GM21737 (cell line): ENCODE measurements at regions not wholly inside any gene's neighbourhood (a gene's known extent, or its start where the extent isn't known, plus 50 kb on each side); places are given as distances from the start of the nearest gene placed in this dataset.

Experiments
- ATAC-seq: cut with Tn5 transposase; IDR thresholded peaks from one replicate; pipeline ENCODE4 v1.9.1; 2021; ENCODE audit warnings: mild to moderate bottlenecking, moderate library complexity; ENCODE audit not compliant: unreplicated experiment

GRCh38 chr11:123378096-123378495, 52.0 kb upstream of the GRAMD1B start:
- no peak for ATAC-seq

GRCh38 chr11:123377355-123377754, 52.7 kb upstream of the GRAMD1B start:
- ATAC-seq: no peak

- no peak for ATAC-seq
Measured at GRCh38 chr11:123375832-123376231, 54.2 kb upstream of the GRAMD1B start.

- ATAC-seq: no peak
Measured at GRCh38 chr11:123374622-123374968, 55.5 kb upstream of the GRAMD1B start.

GRCh38 chr11:123373754-123374621, 56.1 kb upstream of the GRAMD1B start:
- ATAC-seq: no peak

GRCh38 chr11:123371506-123372297, 58.4 kb upstream of the GRAMD1B start:
- no peak for ATAC-seq

GRCh38 chr11:123366924-123367323, 63.1 kb upstream of the GRAMD1B start:
- no peak for ATAC-seq

GRCh38 chr11:123365955-123366354, 64.1 kb upstream of the GRAMD1B start:
- no peak for ATAC-seq

GRCh38 chr11:123364080-123364479, 66.0 kb upstream of the GRAMD1B start:
- ATAC-seq: no peak

GRCh38 chr11:123363556-123363955, 66.5 kb upstream of the GRAMD1B start:
- no peak for ATAC-seq

GRCh38 chr11:123362941-123363340, 67.1 kb upstream of the GRAMD1B start:
- no peak for ATAC-seq

- no peak for ATAC-seq
Measured at GRCh38 chr11:123362186-123362585, 67.9 kb upstream of the GRAMD1B start.

- ATAC-seq: no peak
Measured at GRCh38 chr11:123361110-123361509, 69.0 kb upstream of the GRAMD1B start.

GRCh38 chr11:123360267-123360936, 69.7 kb upstream of the GRAMD1B start:
- no peak for ATAC-seq

GRCh38 chr11:123357990-123358827, 71.9 kb upstream of the GRAMD1B start:
- peak; percentile 52 for ATAC-seq

GRCh38 chr11:123357353-123357989, 72.6 kb upstream of the GRAMD1B start:
- no peak for ATAC-seq

- no peak for ATAC-seq
Measured at GRCh38 chr11:123356539-123356938, 73.5 kb upstream of the GRAMD1B start.

- no peak for ATAC-seq
Measured at GRCh38 chr11:123354371-123354975, 75.6 kb upstream of the GRAMD1B start.

- ATAC-seq: no peak
Measured at GRCh38 chr11:123351375-123351774, 78.7 kb upstream of the GRAMD1B start.

- no peak for ATAC-seq
Measured at GRCh38 chr11:123349382-123349781, 80.7 kb upstream of the GRAMD1B start.
